ENCODE measurements at regions not wholly inside any gene's neighbourhood (a gene's known extent, or its start where the extent isn't known, plus 50 kb on each side); places are given as distances from the start of the nearest gene placed in this dataset.

DNA sequence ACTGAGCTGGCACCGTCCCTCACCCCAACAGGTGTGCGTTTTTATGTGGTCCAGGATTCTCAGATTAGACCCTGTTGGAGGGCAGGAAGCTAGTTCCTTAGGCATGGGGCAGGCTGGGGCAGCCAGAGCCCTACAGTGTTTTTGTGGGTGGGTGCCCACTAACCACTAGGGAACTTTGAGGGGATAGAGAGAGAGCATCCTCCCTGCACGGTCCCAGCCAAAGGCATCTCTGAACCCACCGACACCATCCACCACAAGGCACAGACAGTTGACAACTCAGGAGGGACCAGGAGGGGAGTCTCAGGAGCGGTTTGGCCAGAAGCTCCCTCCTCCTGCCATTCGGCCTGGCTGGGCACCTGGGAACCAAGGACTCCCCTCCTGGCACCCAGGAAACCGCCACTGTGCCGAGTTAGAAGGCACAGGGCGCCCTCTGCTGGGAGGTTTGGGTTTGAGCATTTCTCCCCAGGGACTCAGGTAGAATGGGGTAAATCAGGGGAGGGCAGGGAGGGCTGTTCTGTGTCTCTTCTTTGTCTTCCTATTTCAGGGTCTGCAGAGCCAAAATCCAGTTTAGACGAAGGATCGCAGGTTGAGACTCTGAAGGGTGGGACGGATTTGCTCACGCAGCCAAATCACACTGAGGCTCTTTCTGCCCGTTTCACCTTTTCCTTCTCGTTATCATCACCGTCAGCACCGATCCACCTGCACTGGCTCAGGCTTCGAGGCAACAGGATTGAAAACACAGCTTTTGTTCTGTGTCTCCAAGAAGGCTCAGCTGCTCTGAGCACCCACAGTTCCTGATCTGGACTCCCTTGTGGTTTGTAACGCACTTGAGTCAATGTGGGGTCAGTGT lies 84.8 kb upstream of the COL13A1 start:
- DNase-seq = peak; percentile 35

DNA sequence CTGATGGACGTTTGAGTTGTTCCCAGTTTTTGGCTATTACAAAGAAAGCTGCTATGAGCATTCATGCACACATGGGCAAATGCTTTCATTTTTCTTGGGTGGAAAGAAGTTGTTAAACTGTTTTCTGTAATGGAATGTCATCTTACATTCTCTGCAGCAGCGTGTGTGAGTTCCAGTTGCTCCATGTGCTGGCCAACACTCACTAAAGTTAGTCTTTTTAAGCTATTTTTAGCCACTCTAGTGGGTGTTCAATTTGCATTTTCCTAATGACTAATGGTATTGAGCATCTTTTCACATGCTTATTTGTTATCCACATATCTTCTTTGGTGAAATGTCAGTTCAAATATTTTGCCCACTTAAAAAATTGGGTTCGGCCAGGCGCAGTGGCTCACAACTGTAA lies 82.8 kb upstream of the COL13A1 start:
- no peak for DNase-seq

GRCh38 chr10:69721690-69722310 lies 79.9 kb upstream of the COL13A1 start:
- DNase-seq = no peak

GRCh38 chr10:69723653-69724052 lies 78.1 kb upstream of the COL13A1 start:
- DNase-seq = no peak

DNA sequence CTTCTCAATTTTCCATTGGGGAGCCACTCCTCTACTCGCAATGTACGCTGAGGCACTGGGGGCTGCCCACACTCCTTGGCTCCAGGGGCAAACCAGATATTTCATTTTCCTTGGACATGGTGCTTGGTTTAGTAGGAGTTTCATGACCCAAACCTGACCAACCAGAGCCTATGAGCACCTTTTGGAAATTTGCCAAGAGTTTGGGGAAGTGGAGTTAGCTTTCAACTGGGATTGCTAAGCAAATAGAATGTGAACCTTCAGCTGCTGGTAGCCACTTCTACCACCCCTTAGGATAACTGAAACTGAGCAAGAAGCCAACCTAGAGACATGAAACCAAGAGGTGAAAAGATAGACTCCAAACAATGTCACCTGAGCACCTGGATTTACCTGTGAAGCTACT lies 74.9 kb upstream of the COL13A1 start:
- DNase-seq = no peak

GRCh38 chr10:69728335-69728870 lies 73.3 kb upstream of the COL13A1 start:
- DNase-seq = no peak

GRCh38 chr10:69729326-69730048 lies 72.2 kb upstream of the COL13A1 start:
- no peak for DNase-seq

- DNase-seq = no peak
Measured at GRCh38 chr10:69730251-69731156, 71.2 kb upstream of the COL13A1 start.

GRCh38 chr10:69731184-69731583 lies 70.5 kb upstream of the COL13A1 start:
- DNase-seq = no peak

DNA sequence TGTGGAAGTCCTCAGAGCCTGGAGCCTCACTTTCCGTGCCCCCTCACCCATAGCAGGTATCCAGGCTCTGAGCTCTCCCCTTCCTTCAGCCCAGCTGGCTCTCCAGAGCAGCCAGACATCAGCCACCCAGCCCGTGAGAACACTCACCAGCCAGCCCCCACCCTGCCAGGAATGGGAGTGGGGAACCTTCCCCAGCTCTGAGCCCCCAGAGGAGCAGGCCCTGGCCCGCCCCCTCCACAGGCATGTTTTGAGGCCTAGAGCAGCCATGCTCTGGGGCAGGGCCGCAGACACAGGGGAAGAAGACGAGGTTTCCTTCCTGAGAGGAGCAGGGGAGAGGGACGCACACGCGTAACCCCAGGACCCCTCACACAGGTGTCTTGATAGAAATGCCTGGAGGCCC lies 70.0 kb upstream of the COL13A1 start:
- DNase-seq = no peak

GRCh38 chr10:69732147-69732825 lies 69.4 kb upstream of the COL13A1 start:
- DNase-seq = no peak

DNA sequence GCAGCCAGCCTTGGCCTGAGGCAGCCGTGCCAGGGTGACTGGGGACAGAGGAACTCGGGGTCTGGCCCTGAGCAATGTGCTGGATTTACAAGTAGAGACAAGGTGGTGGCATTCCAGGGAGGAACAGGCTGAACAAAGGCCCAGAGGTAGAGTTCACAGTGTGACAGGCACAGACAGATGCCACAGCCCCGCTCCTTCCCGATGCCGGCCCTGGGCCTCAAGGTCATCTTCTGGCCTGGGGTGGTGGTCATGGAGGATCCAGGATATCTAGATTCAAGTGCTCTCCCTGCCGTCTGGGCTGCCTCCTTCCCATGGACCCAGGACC lies 68.9 kb upstream of the COL13A1 start:
- DNase-seq = no peak

- DNase-seq = no peak
Measured at GRCh38 chr10:69733791-69734261, 67.9 kb upstream of the COL13A1 start.

GRCh38 chr10:69734416-69734796 lies 67.3 kb upstream of the COL13A1 start:
- DNase-seq = no peak

- DNase-seq = no peak
Measured at GRCh38 chr10:69734797-69735468, 66.8 kb upstream of the COL13A1 start.

DNA sequence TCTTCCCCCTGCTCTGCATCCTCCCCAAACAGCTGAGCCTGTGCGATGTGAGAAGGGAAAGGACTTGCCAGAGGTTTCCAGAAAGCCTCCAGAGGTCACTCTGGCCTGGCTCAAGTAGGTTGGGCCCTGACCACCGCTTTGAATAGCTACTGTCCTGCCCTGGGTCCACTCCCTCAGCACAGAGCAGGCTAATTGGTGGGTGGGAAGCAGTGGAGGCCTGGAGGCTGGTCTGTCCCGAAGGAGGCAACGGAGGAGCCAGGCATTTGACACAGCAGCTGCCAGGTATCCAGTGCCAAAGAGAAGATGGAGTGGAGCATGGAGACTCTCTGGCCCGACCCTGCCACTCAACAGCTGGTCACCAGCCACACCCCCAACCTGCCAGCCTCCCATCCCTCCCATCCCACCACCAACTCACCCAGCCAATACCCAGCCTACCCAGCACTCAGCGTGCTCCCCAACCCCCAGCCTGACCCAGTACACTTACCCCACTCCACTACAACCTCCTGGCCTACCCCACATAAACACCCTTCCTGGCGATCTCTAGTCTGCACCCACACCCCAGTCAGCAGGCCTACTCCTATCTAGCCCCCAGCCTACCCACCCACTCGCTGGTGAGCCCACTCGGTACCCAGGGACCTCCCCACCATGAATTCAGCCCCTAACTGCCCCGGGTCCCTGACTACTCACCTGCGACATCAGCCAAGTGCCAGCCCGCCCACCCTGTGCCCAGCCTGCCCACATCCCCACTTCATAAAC lies 64.6 kb upstream of the COL13A1 start:
- DNase-seq = no peak

- no peak for DNase-seq
Measured at GRCh38 chr10:69738071-69738470, 63.6 kb upstream of the COL13A1 start.

GRCh38 chr10:69738858-69739435 lies 62.8 kb upstream of the COL13A1 start:
- no peak for DNase-seq

DNA sequence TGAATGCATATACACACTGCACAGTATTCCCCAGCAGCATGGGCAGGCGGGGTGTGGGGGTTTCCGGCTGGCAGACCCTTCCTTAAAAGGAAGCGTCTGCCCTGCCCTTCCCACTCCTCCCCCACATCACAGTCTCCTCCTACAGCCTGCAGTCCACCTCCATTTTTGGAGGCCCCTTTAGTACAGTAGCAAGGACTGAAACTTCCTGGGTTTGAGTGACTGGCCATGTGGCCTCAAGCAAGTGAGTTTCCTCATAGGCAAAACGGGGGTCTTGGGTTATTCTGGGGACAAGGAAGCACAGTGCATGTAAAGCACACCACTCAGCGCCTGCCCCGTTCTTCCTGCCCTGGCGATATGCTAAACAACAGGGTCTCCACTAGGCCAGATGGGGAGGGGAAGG lies 62.1 kb upstream of the COL13A1 start:
- no peak for DNase-seq

DNA sequence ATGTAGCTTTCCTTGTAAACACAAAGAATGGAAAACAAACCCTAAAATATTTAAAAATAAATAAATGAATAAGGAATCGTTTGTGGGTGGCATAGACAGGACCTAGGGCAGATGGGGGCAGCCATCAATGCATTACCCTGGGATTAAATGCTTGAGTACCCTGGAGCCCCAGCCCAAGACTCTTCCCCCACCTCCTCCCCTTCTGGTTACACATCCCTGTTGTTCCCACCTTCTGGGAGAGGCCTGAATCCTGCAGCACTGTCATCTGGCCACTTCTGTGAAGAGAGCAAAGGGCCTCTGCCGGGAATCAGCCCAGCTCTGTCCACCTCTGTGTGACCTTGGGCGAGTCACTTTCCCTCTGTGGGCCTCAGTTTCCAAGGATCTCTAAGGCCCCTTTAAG lies 61.6 kb upstream of the COL13A1 start:
- no peak for DNase-seq

Data from stimulated activated naive CD4-positive, alpha-beta T cell treated with Interleukin-2 at 50 U/mL for 16 hours (primary cell).